Small intestine (tissue), 7 donors: ENCODE measurements at regions not wholly inside any gene's neighbourhood (a gene's known extent, or its start where the extent isn't known, plus 50 kb on each side); places are given as distances from the start of the nearest gene placed in this dataset.
A peak's percentile ranks its signal among the peaks of the same experiment; 100 is the strongest.

Experiments
- DNase-seq, 2 donors: peaks; one replicate each; pipeline versions ENCODE4 v3.0.0 to v3.0.0-alpha.2; 2013
- FAIRE-seq: peaks from 2 replicates; lab custom pipeline; 2012; peaks lifted over from hg19 to GRCh38; lab: Jason Lieb, UNC
- H3K27ac ChIP-seq, 3 donors: one replicate each; pipeline ENCODE4 v1.5.1; 2013; ENCODE audit warnings: low read length in 2 of 3, mild to moderate bottlenecking in 2 of 3, control low read depth in 1 of 3, inconsistent platforms in 1 of 3, low read depth in 1 of 3, moderate library complexity in 1 of 3
- H3K27me3 ChIP-seq, 3 donors: one replicate each; pipeline ENCODE4 v1.6.1; 2013; ENCODE audit warnings: low read length in 3 of 3, inconsistent platforms in 1 of 3; ENCODE audit not compliant: control insufficient read depth in 3 of 3, insufficient read depth in 3 of 3
- H3K36me3 ChIP-seq, 3 donors: one replicate each; pipeline ENCODE4 v1.6.1; 2013; ENCODE audit warnings: low read length in 3 of 3, inconsistent platforms in 1 of 3, low read depth in 1 of 3, mild to moderate bottlenecking in 1 of 3, moderate library complexity in 1 of 3; ENCODE audit not compliant: control insufficient read depth in 3 of 3, insufficient read depth in 2 of 3
- H3K4me1 ChIP-seq, 3 donors: one replicate each; pipeline ENCODE4 v1.6.1; 2013; ENCODE audit warnings: low read length in 2 of 3, inconsistent platforms in 1 of 3, low read depth in 1 of 3, mild to moderate bottlenecking in 1 of 3, moderate library complexity in 1 of 3; ENCODE audit not compliant: control insufficient read depth in 3 of 3, insufficient read depth in 2 of 3
- H3K4me3 ChIP-seq, 3 donors: one replicate each; pipeline ENCODE4 v1.5.1; 2013; ENCODE audit warnings: low read length in 3 of 3, control low read depth in 1 of 3, inconsistent platforms in 1 of 3, low read depth in 1 of 3, mild to moderate bottlenecking in 1 of 3, moderate library complexity in 1 of 3
- H3K9me3 ChIP-seq, 2 donors: one replicate each; pipeline ENCODE4 v1.6.1; 2013; ENCODE audit warnings: low read depth in 1 of 2, low read length in 1 of 2; ENCODE audit not compliant: control insufficient read depth in 2 of 2, insufficient read depth in 1 of 2
- WGBS, 3 donors: extraction: QIAGEN DNeasy Blood & Tissue Kit; methylation state at CpG; one replicate each; pipeline ENCODE4 v1.1.7; 2013; 5-methylcytosine and 5-hydroxymethylcytosine counted together
- donor health status: healthy with polysubstance abuse.
- donor health status: control.
- donor health status: control.
- donor health status: Bipolar disorder and iron deficiency.
- donor health status: healthy.

- DNase-seq (peak in 1 of 2 donors; percentile 76), FAIRE-seq (no peak)
- H3K27me3 ChIP-seq: no peaks in the 10 kb centered on the region
- WGBS, 3 donors: 20 to 50% (median 37%) methylated on average over 8 of the region's 8 CpGs
- H3K27ac ChIP-seq: peak overlapping the region; percentile 80 to 98 (median 98)
- peak overlapping the region in 2 of 3 donors; percentile 31 to 35 for H3K4me3 ChIP-seq
- H3K36me3 ChIP-seq: peaks cover 0 to 8% (median 0%) of the 10 kb centered on the region in 3 donors
- peaks cover 0 to 8% of the 10 kb centered on the region in 2 donors for H3K9me3 ChIP-seq
- H3K4me1 ChIP-seq: peaks cover 0 to 65% (median 3%) of the 10 kb centered on the region in 3 donors
Measured at GRCh38 chr20:19886661-19887288, 128.7 kb downstream of the RIN2 start.

GRCh38 chr20:19887556-19888268 is 129.4 kb upstream of the NAA20 start:
- Histone ChIP-seq H3K4me3 (peak overlapping the region in 2 of 3 donors; percentile 12 to 35), H3K27ac (peak overlapping the region; percentile 80 to 98 (median 98)), H3K9me3 (peaks cover 0 to 10% of the 10 kb centered on the region in 2 donors), H3K4me1 (peaks cover 0 to 71% (median 3%) of the 10 kb centered on the region in 3 donors), H3K27me3 (no peaks in the 10 kb centered on the region), H3K36me3 (peaks cover 0 to 16% (median 0%) of the 10 kb centered on the region in 3 donors)
- DNase-seq: peak; percentile 50 to 79
- no peak for FAIRE-seq
- WGBS, 3 donors: 12 to 36% (median 24%) methylated on average over 7 of the region's 7 CpGs

- Histone ChIP-seq H3K27ac (peak overlapping the region; percentile 80 to 98 (median 98)), H3K4me1 (peaks cover 0 to 71% (median 3%) of the 10 kb centered on the region in 3 donors), H3K27me3 (no peaks in the 10 kb centered on the region), H3K9me3 (peaks cover 0 to 10% of the 10 kb centered on the region in 2 donors), H3K36me3 (peaks cover 0 to 17% (median 3%) of the 10 kb centered on the region in 3 donors), H3K4me3 (peak overlapping the region in 2 of 3 donors; percentile 0 to 35)
- FAIRE-seq (no peak), DNase-seq (peak; percentile 52 to 61)
- 10 to 40% (median 33%) methylated on average over 8 of the region's 8 CpGs for WGBS, 3 donors
Measured at GRCh38 chr20:19888269-19888671, 128.9 kb upstream of the NAA20 start.

GRCh38 chr20:19889011-19889953 is 127.9 kb upstream of the NAA20 start:
- no peaks in the 10 kb centered on the region for H3K27me3 ChIP-seq
- peak overlapping the region; percentile 80 to 98 (median 98) for H3K27ac ChIP-seq
- peaks cover 0 to 10% of the 10 kb centered on the region in 2 donors for H3K9me3 ChIP-seq
- peaks cover 0 to 24% (median 3%) of the 10 kb centered on the region in 3 donors for H3K36me3 ChIP-seq
- WGBS, 3 donors: 11 to 16% (median 13%) methylated on average over 21 of the region's 21 CpGs
- H3K4me3 ChIP-seq: peak overlapping the region; percentile 0 to 35 (median 11)
- DNase-seq: peak; percentile 67 to 70
- peaks cover 0 to 68% (median 3%) of the 10 kb centered on the region in 3 donors for H3K4me1 ChIP-seq
- no peak for FAIRE-seq

- peak overlapping the region; percentile 58 to 98 (median 80) for H3K27ac ChIP-seq
- FAIRE-seq: peak; percentile 57
- H3K36me3 ChIP-seq: peaks cover 0 to 34% (median 3%) of the 10 kb centered on the region in 3 donors
Measured at GRCh38 chr20:19890445-19891051, 126.6 kb upstream of the NAA20 start.

GRCh38 chr20:19893356-19893755 is 123.8 kb upstream of the NAA20 start:
- no peaks in the 10 kb centered on the region for H3K27me3 ChIP-seq
- peaks cover 0 to 49% (median 7%) of the 10 kb centered on the region in 3 donors for H3K36me3 ChIP-seq
- no peak overlapping the region for H3K27ac ChIP-seq
- peaks cover 0 to 15% of the 10 kb centered on the region in 2 donors for H3K9me3 ChIP-seq
- FAIRE-seq (no peak), DNase-seq (no peak)
- 87 to 96% (median 91%) methylated on average over 4 of the region's 4 CpGs for WGBS, 3 donors
- no peak overlapping the region for H3K4me3 ChIP-seq
- peaks cover 0 to 35% (median 3%) of the 10 kb centered on the region in 3 donors for H3K4me1 ChIP-seq

More at GRCh38 chr20:19890445-19891051, 126.6 kb upstream of the NAA20 start:
- peaks cover 0 to 10% of the 10 kb centered on the region in 2 donors for H3K9me3 ChIP-seq
- WGBS, 3 donors: 15 to 44% (median 30%) methylated on average over 4 of the region's 4 CpGs
- H3K4me1 ChIP-seq: peaks cover 0 to 61% (median 3%) of the 10 kb centered on the region in 3 donors
- H3K27me3 ChIP-seq: no peaks in the 10 kb centered on the region
- no peak overlapping the region for H3K4me3 ChIP-seq
- peak; percentile 88 to 92 for DNase-seq

GRCh38 chr20:19895761-19896160 is 121.4 kb upstream of the NAA20 start:
- no peak for FAIRE-seq
- H3K4me1 ChIP-seq: peaks cover 0 to 14% (median 3%) of the 10 kb centered on the region in 3 donors
- 95 to 97% (median 96%) methylated on average over 2 of the region's 2 CpGs for WGBS, 3 donors

More at GRCh38 chr20:19895761-19896160, 121.4 kb upstream of the NAA20 start:
- Histone ChIP-seq H3K27me3 (no peaks in the 10 kb centered on the region), H3K4me3 (no peak overlapping the region), H3K36me3 (peaks cover under 1 to 45% (median 7%) of the 10 kb centered on the region in 3 donors), H3K27ac (no peak overlapping the region), H3K9me3 (peaks cover 0 to 28% of the 10 kb centered on the region in 2 donors)
- DNase-seq: no peak
